HG03097 (cell line): ENCODE measurements at regions not wholly inside any gene's neighbourhood (a gene's known extent, or its start where the extent isn't known, plus 50 kb on each side); places are given as distances from the start of the nearest gene placed in this dataset.
"Not testable (repeated sequence)": the region's sequence is repeated elsewhere in the genome, so short reads cannot be mapped to it uniquely, and the experiment has no call there.

Experiments used
- ATAC-seq: cut with Tn5 transposase; IDR thresholded peaks from one replicate; pipeline ENCODE4 v1.9.1; 2021; ENCODE audit not compliant: unreplicated experiment, low FRiP score

DNA sequence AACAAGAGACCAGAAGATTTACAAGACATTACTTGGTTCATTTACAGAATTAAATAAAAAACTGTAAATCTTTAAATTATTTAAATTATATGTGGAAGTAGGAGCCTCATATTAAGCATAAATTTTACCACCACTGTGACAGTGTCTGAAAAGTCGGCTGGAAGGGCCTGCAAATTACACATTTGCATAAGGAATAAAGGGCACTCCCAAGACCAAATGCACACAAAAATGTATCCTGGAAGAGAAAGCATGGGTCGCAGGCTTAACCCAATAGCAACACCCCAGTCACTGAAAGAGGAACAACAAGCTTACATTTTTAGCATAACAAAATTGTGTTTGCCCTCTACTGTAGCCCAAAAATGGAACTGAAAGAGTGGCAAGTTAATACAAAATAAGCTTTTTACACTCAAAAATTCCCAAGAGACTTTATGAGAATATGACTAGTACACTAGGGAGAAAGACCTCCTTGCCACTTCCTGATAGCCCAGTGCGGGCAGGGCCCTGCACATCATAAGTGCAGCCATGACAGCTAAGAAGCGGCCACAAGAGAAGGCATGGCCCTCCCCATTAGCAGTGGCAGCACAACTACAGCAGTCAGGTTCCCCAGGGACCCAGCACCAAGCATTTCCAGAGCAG, 482.0 kb downstream of the DTWD2 start:
- ATAC-seq = peak; percentile 99

GRCh38 chr5:118502232-118502631, 486.1 kb downstream of the DTWD2 start:
- not testable (repeated sequence) for ATAC-seq

GRCh38 chr5:118491351-118491750, 497.0 kb downstream of the DTWD2 start:
- ATAC-seq = no peak

GRCh38 chr5:118486647-118487225, 501.6 kb downstream of the DTWD2 start:
- ATAC-seq = no peak

DNA sequence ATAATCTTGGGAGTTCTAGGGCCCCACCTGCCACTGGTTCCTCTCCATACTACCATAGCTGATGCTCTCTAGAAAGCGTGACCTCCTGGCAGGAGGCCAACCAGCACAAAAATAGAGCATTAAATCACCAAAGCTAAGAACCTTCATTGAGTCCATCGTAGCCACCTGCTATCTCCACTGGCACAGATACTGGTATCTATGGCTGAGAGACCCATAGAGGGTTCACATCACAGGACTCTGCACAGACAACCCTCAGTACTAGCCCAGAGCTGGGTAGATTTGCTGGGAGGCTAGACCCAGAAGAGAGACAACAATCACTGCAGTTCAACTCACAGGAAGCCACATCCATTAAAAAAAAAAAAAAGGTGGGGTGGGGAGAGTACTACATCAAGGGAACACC, 509.1 kb downstream of the DTWD2 start:
- no peak for ATAC-seq

GRCh38 chr5:118478852-118479251, 509.5 kb downstream of the DTWD2 start:
- ATAC-seq = no peak

DNA sequence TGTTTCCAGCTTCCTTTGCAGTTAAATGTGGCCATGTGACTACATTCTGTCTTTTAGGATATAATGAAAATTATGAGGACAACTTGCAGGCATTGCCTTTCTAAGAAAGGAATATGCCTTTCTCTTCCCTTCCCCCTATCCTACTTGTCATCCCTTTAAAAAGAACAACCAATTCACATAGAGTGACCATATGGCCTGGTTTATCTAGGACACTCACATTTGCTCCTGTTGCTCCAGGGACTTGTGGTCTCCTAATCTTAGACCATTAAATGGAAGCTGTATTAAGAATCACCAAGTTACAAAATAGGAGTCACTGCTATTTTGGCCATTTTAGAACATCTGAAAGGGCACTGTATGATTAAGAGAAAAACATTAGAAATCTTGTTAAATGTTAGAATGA, 520.3 kb downstream of the DTWD2 start:
- ATAC-seq = no peak

- no peak for ATAC-seq
These were observed 521.2 kb downstream of the DTWD2 start for GRCh38 chr5:118467103-118467502.

- no peak for ATAC-seq
These were observed 521.9 kb downstream of the DTWD2 start for GRCh38 chr5:118466418-118466817.

DNA sequence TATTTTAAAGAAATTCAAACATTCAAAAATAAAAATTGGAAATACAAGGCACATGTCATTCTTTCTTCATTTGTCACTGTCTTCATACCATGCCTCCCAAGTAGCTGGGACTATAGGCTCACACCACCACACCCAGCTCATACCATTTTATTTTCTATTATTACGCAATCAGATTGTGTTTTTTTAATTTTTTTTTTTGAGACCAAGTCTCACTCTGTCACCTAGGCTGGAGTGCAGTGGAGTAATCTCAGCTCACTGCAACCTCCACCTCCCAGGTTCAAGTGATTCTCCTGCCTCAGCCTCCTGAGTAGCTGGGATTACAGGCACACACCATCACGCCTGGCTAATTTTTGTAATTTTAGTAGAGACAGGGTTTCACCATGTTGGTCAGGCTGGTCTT, 526.1 kb downstream of the DTWD2 start:
- not testable (repeated sequence) for ATAC-seq

DNA sequence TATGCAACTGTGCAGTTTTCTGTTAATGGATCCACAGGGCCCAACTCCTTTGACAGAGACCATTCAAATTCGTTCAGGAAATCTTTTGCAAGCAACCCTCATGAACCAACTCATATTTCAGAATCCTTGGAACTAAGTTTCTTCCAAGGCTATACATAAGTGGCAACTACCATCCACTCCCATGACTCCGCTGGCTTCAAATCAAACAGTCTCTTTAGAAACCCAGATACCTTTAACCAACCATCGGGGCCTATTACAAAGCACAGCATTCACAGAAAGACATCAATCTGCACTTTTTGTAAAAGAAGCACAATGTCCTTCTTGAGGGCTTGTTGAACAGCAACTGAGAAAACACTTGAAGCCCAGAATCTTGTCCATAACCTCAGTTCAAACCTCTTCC, 526.9 kb downstream of the DTWD2 start:
- ATAC-seq = no peak

DNA sequence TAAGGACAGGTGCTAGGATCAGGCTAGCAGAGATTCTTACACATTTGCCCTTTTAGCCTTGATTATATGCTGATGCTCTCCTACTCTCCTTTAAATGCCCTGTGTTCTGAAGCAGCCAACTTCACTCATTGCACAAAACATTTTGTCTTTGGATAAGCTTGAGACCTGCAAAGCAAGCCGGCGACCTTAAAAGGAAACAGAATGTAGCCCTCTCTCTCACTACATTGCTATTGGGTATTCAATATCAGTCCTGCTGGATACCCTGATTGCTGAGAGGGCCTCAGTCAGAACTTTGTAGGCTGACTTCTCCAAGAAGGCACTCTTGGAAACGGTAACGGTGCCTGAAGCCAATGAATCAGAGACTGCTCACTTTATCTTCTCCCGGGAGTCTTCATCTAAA, 528.9 kb downstream of the DTWD2 start:
- ATAC-seq = no peak

DNA sequence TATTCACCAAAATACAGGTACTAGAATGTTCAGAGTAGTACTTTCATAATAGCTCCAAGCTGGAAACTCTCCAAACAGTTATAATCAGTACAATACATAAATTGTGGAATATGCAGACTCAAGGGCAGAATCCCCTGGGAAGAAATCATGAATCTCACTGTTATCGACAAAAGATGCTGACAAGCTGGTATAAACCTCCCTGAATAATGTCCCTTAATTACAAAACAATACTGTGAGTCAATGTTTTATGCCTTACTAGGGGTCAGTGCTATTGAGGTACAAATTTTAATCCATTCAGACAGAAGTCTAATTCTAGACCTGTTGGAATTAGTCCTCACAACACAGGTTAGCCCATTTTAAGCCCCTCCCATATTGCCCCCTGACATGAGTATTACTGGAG, 532.3 kb downstream of the DTWD2 start:
- no peak for ATAC-seq

GRCh38 chr5:118451697-118452247, 536.6 kb downstream of the DTWD2 start:
- no peak for ATAC-seq

DNA sequence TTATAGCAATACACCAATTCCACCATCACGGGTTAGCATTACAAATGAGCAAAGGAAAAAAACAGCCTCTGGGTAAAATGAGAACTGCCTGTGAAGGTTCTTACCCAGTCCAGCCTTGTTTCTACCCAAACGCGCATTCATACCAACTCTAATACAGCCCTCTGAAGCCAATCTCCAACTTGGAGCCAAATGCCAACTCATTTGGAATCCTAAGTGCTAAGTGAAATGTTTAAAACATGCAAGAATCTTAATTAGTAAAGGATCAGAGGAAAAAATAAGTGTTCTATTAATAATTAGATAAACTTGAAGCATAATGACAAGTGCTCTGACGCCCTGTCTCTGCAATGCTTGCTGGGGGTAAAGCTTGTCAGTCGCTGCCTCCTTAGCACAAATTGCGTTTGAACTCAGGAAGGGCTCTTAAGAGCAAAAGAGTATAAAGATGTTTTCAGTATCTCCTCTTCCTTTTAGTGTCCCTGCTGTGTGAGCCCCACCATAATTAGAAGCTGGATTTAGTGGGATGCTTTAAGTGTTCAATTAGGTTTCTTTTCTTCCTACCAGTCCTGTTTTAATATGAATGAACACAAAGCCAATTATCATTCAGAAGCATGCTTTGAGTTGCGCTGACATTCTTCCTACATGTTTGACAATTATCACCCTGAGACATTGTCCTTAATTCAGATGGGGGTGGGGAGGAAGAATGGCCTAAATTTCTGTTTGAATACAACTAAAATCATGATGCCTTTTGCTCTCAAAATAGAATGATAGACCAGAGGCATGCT, 537.6 kb downstream of the DTWD2 start:
- ATAC-seq = no peak

GRCh38 chr5:118447350-118447749, 541.0 kb downstream of the DTWD2 start:
- ATAC-seq = no peak

DNA sequence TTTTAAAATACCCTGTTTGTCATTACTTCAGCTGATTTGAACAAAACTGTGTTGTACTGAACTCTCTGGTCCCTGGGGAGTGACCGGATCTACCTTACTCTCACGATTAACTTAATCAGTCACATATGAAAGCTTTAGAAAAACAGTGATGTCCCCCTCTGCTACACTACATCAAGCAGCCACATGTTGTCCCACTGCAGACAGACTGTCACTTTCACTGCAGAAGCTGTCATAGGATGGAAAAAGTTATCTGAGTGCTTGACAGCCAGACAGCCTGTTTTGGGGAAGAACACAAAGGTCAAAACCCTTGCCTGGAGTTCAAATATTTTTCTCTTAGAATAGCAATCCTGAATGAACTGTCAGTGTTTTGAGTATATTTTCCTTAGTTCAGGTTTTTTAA, 546.4 kb downstream of the DTWD2 start:
- no peak for ATAC-seq

DNA sequence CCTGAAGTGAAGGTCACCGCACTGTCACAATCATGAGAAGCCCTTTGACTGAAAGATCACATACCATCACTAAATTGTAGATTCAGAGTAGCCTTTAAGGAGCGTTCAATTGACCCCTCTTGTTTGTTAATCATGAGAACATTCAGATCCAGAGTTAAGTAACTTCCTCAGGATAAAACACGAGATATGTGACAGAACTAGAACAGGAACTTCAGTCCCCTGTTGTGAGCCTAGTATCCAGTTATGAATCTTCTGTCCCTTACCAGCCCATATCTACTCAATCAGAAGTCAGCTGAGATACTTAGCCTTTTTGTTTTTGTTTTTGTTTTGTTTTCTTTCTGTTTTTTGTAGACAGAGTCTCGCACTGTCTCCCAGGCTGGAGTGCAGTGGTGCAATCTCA, 547.3 kb downstream of the DTWD2 start:
- no peak for ATAC-seq

DNA sequence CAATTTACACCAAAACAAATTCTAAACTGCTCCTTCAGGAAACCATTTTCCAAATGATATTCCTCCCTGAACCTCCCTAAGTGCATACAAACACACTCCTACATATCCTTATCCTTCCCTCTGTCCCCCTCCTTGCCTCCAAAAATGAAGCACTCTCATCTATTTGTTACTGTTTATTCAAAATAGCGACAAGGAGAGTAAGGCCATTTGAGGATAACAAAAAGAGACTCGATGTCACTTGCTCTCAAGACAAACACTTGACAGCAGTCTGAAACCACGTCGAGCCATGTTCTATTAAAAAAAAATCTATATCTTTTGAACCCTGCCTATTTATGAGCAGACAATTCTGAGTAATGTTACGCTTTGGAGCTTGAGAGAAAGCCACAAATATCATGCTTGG, 547.9 kb downstream of the DTWD2 start:
- no peak for ATAC-seq

DNA sequence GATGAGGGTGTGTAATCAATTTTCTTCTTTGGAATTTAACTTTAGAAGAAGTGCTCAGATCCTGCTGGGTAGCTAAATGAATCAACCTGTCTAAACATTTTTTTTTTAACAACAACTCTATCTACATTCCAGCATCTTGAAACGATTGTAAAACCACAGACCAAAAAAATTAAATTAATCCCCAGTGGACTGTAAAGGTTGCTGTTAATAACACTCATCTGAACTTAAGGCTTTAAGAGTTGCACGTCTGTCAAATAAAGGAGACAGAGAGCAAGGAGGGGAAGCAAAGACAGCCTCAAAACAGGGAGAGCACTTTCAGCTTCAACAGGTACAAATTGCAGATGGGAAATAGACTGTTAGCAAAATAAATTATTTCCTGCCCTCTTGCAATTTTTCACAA, 548.5 kb downstream of the DTWD2 start:
- no peak for ATAC-seq

DNA sequence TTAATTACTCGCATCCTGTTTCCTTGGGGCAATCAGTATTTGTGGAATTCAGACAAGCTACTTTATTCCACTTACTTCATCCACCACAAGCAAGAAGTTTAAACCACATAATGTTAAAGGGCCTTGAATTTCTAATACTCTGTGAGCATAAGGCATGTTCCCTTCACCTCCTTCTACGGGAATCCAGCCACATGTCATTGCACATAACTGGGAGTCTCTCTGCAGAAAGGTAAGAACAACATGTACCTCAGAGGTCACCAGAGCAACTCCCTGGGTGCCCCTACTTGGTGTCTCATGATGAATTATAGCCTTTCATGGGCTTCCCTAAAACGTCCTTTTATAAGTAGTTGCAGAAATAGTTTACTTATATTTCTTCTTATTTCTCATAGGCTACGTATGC, 553.2 kb downstream of the DTWD2 start:
- no peak for ATAC-seq

GRCh38 chr5:118434522-118434921, 553.8 kb downstream of the DTWD2 start:
- ATAC-seq = no peak
